ENCODE measurements at regions not wholly inside any gene's neighbourhood (a gene's known extent, or its start where the extent isn't known, plus 50 kb on each side); places are given as distances from the start of the nearest gene placed in this dataset.

DNA sequence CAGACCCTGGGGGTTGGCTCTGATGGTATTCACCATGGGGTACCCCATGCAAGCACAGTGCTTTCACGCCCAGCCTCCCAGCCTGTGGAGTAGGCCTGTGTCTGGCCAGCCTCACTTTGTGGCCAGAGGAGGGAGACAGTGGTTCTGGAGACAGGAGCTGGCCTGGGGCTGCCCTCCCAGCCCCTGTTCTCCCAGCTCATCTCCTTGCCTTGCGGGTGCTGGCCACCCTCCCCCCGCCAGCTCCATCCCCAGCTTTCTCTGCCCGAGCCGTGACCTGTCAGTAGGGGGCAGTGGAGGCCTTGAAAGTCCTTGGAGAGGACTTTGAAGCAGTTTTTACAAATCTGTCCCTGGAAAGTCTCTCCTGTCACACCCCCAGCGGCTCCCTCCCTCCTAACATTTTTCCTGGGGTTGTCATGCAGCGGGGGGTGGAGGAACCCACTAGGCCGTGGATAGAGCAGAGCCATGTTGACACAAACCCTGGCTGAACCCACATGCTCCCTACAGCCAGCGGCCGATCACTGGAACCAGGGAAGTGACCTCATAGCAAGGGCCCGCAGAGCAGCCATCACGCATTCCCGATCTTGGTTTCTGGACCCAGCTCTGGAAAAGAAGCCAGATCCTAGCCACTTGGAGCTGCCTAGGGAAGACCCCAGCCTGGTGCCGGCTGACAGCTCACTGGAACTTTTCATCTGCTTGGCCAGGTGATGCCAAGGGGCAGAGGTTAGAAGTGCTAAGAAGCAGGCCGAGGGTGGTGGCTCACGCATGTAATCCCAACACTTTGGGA lies 289.4 kb downstream of the SEC14L1 start:
- DNase-seq (ENCODE audit: low read depth, low spot score): peak; percentile 72

DNA sequence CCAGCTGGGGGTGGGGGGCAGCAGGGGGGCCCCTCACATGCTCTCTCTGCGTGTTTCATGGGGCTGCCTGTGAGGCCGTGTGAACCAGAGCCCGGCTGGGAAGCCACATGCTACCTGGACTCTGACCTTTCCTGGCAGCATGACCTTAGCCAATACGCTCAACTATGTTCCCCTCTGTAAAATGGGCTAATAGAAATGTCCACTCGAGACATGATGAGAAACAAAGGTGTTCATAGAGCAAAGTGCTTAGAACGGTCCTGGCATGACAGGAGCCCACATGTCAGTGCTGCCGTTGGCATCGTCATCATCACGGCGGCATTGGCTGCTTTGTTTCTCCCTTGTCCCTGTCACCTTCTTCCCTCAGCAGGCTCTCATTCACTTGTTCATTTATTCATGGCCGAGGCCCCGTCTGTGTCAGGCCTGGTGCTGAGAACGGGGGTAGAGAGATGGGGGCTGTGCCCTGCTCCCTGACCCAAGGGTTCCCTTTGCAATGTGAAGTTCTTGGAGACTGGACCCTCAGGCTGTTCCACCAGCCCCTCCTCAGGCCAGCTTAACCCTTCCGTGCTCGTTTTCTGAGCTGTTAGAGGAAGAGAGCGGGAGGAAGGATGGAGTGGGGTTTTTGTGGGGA lies 291.4 kb downstream of the SEC14L1 start:
- no peak for DNase-seq (ENCODE audit: low read depth, low spot score)

DNA sequence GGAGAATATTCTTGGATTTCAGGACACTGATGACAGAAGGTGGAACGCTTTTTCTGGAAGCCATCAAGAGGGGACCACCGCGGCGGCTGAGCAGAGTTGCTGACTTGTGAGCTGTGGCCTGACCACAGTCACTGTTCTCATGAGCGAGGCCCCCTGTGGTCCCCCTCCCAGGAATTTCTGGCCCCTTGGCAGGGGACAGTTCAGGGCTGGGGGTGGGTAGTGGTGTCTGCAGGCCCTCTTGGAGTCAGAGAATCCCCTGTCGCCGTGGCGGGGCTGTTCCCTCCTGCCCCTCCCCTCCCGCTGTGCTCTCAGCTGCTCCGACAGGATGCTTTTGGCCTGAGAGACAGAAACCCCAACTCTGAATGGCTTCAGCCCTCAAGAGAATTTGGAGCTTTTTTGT lies 292.0 kb downstream of the SEC14L1 start:
- no peak for DNase-seq (ENCODE audit: low read depth, low spot score)

DNA sequence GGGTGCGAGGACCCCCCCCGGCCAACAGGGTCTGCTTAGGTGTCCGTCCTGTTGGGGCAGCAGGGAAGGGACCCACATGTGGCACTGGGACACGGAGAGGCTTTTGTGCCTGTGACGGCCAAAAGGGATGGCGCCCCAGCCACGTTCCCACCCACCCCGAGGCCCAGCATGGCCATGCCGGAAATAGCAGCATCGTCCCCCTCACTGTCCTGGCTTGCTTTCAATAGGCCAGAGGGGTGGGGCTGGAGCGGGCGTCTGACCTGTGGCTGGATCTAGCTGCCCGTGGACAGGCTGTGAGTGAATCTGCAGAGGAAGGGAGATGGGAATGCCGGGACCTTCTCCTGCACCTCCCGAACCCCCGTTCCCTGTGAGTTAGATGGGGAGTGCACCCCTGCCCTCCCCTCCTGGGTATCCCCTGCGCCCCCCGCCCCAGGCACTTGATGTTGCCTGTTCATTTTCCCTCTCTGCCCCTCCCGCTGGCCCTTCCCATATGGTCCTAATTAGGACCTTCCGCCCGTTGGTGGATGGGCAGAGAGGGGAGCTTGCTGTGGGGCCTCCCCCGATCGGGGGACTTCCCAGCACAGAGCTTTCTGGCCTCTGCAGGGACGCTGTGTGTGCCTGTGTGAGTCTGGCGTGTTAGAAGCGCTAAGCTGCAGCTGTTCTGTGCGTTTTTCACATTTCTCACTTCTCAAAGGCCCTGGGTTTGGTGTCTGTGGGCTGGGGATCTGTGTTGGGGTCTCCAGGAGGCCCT lies 292.8 kb downstream of the SEC14L1 start:
- no peak for DNase-seq (ENCODE audit: low read depth, low spot score)

DNA sequence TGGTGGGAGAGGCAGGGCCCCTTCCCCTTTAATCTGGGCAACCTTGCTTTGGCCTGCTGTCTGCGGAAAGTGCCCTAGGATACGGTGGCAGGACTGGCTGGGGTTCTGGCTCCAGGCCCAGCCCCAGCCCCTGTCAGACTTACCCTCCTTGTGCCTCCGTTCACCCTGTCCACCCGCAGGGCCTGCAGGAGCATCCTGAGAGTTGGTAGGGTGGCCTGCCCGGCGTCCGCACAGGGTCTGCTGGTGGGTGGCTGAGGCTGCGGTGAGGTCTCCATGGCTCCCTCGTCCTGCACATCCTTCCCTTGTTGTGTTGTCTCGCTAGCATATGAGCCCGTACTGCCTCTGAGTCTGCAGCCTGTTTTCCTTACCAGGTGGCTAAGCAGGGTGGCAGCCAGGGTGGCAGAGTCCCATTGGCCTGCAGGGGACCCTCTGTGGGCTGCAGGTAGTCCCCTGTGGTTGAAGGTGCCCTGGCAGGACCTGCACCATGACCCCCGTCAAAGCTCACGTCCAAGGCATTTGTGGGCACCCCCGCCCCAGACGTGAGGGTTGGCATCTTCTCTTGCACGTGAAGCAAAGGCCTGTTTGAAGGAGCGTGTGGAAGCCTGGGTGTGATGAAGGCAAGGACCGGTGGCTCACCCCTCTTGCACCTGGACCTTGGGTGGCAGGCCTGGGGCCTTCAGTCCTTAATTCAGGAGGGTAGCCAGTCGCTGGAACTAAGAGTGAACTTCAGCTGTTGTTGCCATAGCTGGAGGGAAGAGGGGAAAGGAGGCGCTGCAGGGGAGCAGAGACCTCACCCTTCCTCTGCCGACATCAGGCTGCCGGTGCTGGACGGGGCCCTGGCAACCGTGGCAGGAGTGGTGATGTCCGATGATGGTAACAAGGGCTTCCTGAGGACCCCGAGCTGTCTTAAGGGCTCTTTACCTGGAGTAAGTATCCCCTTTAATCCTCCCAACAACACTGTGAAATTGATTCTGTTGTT lies 293.7 kb downstream of the SEC14L1 start:
- DNase-seq (ENCODE audit: low read depth, low spot score): no peak

DNA sequence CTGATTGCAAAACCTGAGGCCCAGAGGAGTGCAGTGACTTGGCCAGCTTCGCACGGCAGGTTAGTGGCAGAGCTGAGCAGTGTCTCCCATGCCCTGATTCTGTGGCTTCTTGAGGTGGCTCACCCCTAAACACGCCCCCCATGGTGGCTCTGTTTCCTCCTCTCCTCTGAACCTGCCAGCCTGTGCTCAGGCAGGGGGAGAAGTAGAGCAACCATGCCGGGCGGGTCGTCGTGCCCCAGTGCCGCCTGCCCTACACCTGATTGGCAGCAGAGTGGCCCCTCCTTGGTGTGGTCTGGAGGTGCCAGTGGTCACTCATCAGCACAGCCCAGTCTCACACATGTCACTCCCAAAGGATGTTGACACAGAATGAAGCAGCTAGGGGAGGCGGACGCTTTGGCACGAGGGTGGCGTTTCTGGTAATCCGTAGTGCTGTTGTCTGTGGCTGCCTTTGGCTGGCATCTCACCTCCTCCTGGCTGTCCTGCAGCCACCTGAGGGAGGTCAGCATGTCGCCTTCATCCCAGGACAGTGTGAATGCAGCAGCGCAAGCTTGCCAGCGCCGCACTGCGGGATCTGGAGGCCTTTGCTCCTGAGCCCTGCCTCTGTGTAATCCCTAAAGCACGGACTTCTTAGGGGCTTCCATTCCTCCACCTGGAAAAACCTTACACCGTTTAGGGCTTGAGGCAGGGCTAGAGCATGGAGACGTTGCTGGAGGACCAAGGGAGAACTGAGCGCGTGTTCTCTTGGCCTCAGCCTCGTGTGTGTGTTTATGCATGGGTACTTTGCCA lies 294.7 kb downstream of the SEC14L1 start:
- DNase-seq (ENCODE audit: low read depth, low spot score): no peak

DNA sequence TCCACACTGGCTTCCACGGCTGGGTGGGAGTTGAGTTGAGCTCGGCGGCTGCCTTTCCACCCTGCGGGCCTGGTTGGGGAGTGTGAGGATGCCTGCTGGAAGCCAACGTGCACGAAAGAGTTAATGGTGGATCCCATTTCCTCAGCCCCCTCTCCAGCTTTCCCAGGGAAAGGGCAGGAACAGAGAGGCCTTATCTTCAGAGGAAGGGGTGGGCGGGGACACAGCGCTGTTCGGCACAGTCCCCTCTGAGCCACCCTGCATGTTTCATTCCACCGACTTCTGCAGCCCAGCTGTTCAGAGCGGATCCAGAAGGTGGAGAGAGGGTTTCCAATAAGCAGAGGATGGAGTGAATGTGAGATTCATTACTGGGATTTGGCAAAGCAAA lies 295.3 kb downstream of the SEC14L1 start:
- no peak for DNase-seq (ENCODE audit: low read depth, low spot score)

DNA sequence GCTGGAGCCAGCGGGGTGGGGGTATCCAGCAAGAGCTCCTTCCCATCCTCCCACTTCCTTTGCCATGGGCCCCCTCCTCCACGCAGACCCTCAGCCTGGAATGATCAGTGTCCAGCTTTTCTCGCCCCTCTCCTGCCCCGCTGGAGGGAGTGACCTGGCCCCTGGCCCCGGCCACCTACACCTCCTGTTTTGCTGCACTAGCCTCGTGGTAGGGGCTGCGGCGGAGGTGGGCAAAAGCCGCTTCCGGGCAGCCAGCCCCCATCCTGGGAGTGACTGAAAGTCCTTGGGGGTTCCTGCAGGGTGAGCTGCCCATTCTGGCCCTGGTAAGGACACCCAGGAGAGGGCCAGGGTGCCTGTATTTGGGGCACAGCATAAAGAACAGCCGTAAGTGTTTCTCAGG lies 295.7 kb downstream of the SEC14L1 start:
- DNase-seq (ENCODE audit: low read depth, low spot score): no peak

DNA sequence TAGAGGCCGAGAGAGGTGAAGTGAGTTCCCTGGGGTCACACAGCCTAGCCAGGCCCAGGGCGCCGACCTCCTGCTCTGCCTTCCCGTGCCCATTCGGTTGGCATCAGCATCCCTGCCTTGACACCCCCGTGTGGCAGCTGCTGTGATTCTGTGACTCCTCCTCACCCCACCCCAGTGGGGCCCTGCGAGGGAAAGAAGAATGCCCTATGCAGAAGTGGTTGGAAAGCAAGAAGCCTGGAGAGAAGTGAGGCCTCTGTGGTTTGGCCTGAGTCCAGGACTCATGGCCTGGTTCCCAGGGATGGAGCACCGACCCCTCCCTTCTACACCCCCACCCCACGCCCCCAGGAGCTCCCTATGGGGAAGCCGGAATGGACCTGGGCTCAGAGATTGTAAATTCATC lies 296.2 kb downstream of the SEC14L1 start:
- DNase-seq (ENCODE audit: low read depth, low spot score): no peak

DNA sequence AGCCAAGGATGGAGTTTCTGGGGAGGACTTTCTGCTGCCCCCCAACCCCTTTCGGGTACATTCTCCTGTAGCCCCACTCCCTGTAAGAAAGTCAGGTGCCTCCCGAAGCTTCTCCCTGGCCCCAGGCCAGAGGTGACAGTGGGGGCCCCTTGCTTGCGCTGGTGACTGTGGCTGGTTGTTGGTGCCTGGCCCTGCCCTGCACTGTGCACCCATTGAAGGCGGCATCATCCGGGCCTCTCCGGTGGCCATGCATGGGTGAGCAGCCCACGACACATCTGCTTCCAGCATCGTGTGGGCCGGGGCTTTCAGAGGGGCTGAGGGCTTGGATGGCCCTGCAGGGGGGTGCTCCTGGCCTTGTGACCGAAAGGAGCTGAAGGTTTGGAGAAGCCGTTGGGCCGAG lies 297.0 kb downstream of the SEC14L1 start:
- no peak for DNase-seq (ENCODE audit: low read depth, low spot score)

DNA sequence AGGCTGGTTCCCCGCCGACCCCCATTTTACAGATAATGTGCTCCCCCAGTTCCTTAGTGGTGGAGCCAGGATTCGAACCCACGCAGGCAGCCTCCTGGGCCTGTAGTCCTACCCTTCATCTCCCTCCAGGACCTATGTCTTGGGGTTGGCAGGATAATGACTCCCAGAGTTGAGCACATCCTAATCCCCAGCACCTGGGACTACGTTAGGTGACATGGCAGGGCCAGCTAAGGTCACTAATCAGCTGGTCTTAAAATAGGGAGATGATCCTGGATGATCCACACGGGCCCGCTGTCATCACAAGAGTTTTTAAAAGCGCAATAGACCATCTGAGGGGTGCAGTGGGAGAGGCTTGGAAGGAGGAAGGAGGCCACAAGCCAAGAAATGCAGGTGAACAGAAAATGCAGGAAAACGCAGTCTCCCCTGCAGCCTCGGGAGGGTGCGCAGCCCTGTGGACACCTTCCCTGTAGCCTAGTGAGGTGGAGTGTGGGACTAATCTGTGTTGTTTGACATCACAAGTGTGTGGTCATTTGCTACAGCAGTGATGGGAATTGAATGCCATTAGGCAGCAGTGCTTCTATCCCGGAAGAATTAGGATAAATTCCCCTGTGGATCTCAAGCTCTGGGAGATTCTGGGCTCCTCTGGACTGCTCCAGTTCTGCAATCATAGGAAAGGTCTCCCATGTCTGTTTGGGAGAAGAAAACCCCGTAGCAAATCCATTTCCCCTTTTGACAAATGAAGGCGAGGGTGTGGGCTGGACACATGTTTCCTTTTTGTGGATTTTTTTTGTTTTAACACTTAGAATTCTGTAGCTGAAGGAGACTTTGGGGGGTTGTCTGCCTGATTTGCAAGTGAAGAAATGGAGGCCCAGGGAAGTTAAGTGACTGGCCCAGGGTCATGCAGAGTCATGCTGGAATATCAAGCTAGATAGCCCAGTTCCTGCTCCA lies 297.7 kb downstream of the SEC14L1 start:
- no peak for DNase-seq (ENCODE audit: low read depth, low spot score)

DNA sequence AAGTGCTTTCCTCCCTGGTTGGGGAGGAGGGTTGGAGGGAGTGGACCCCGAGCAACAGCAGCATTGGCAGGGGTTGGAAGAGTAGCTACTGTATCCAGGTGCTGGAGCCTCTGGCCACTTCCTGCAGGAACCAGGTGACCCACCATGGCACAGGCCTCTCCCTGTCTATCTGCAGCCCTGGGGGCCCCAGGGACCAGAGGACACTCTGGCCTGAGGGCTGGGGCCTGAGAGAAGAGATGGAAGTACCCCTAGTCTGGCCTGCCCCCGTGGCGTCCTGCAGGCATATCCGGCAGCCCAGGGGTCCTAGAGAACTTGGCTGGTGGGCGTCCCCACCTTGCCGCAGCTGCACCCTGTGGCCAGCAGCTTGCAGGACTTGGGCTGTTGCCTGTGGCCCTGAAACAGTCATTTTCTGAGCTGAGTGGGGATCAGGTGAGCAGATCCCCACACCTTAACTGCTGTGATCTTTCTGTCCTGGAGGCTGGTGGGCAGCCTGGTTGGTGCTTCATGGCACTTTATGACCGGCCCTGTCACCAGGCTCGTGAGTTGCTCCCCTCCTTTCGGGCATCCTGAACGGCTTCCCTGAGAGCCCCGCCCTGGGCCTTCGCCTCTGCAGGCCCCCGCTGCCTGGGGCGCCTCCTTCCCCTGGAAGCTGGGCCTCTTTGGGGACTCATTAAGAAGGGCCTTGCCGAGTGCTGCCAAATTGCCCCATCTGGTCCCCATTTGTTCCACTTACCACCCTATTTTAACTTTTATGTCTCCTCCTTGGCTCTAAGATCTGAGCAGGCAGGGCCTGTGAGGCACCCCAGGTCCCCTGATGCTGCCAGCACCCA lies 298.6 kb downstream of the SEC14L1 start:
- no peak for DNase-seq (ENCODE audit: low read depth, low spot score)

DNA sequence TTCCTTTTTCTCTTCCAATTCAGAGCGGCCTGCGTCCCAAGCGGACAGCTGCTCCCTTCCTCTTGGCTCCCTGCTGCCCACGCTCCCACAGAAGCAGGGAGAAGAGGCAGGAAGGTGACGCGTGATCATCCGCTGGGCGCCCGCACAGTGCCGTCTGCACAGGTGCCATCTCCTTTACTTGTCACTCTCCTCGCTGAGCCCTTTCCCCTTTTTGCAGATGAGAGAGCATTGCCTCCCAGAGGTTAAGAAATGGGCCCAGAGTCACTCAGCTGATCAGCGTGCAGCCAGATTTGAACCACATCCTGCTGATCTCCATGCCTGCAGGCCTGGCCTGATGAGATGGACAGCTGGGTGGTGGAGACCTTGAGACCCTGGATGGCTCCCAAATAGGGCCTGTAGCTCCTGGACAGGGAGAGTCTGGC lies 299.8 kb downstream of the SEC14L1 start:
- no peak for DNase-seq (ENCODE audit: low read depth, low spot score)

DNA sequence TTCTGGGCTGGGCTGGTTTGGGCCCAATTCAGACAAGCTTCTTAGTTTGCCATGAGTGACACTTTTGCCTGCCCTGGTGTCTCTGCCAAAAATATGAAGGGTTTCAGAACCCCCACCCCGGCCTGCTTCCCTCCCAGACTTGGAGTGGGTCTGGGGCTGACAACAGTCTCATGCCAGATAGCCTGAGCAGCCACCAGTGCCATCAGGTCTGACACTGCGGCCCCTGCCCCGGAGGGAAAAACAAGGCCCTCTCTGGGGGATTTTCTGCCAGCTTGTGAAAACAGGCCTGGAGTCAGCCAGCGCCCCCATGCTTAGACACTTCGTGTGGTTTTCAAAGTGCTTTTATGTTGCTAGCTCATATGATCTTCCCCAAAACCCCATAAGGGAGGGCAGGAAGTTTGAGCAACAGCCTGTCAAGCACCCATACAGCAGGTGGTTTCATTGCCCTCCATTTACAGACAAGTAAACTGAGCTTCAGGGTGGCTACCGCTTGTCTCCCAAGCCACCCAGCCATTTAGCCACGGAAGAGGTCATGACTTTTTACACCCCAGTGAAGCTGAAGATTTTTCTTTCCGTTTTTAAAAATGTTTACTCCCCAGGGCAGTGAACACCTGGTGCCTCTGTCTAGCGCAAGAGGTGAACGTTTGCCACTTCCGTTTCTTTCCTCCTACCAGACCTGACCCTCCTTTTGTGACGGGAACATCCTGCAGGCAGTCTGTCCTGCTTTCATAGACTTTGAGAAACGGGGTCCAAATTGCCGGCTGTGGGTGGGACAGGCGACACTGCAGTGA lies 300.6 kb downstream of the SEC14L1 start:
- no peak for DNase-seq (ENCODE audit: low read depth, low spot score)

DNA sequence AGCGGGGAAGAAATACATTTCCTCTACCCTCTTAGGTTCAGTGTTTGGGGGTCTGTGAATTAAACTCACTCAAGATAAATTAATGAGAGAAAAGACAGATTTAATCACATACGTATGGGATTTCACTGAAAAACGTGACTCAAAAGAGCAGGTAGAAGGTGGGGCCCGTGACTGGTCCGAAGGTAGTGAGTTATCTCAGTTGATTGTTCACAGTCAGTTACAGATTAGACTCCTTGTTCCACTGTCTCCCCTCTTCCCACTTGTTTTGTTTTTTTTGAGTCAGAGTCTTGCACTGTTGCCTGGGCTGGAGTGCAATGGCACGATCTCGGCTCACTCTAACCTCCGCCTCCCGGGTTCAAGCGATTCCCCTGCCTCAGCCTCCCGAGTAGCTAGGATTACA lies 301.2 kb downstream of the SEC14L1 start:
- DNase-seq (ENCODE audit: low read depth, low spot score): no peak

DNA sequence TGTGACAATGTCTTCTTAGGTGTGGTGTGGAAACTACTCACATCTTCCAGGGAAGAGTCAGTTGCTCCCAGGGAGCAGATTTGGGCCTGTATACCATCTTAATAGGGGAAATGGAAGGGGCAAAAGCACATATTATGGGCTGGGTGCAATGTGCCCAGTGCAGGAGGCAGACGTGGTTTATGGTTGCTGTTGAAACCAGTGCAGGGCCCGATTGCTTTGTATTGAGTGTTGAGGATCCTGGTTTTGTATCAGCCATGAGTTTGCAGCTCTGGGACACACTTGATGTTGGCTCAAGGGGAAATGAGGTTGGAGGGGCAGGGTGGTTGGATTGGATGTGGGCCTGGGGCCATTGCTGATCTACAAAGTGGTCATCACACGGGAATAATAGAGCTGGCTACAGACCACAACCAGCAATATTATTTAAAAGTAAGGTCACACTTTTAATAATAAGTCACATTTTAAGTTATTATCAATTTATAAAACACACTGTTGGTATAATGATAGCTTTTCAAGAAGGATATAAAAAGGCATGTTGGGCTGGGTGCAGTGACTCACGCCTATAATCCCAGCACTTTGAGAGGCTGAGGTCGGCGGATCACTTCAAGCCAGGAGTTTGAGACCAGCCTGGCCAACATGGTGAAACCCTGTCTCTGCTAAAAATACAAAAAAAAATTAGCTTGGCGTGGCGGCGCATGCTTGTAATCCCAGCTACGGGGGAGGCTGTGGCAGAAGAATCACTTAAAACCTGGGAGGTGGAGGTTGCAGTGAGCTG lies 302.4 kb downstream of the SEC14L1 start:
- no peak for DNase-seq (ENCODE audit: low read depth, low spot score)

DNA sequence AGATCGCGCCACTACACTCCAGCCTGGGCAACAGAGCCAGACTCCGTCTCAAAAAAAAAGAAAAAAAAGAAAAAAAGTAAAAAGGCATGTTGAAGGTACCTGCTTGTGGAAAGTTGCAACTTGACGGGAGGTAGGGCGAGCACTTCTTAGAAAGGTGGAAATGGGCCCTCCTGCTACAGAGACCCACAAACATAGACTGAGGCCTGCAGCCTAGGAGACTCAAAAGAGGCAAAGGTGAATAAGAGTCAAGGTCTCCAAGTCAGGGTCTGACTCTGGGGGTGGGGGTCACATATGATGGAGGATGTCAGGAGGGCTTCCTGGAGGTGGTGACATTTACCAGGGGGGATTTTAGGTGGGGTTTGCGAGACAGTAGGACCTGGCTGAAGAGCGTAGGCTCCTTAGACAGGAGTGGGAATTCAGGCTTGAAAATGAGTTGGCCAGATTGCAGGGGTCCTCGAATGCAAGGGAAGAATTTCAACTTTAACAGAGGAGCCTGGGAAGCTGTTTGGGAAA lies 303.0 kb downstream of the SEC14L1 start:
- no peak for DNase-seq (ENCODE audit: low read depth, low spot score)
